Brain microvascular endothelial cell (primary cell): ENCODE measurements at regions not wholly inside any gene's neighbourhood (a gene's known extent, or its start where the extent isn't known, plus 50 kb on each side); places are given as distances from the start of the nearest gene placed in this dataset.

Experiments used
- DNase-seq: peaks from one replicate; pipeline ENCODE4 v3.0.0-alpha.2; 2020
- H3K27ac ChIP-seq: fragments of 250-450 bp; sonication (Bioruptor Pico); 2 replicates; pipeline ENCODE4 v1.5.1; 2020; ENCODE audit warnings: mild to moderate bottlenecking, moderate library complexity
- H3K27me3 ChIP-seq: fragments of 250-450 bp; sonication (Bioruptor Pico); replicated peaks from 2 replicates; pipeline ENCODE4 v1.5.1; 2020; ENCODE audit warnings: mild to moderate bottlenecking
- H3K36me3 ChIP-seq: fragments of 250-450 bp; sonication (Bioruptor Pico); replicated peaks from 2 replicates; pipeline ENCODE4 v1.5.1; 2020; ENCODE audit warnings: mild to moderate bottlenecking
- H3K4me3 ChIP-seq: 2 replicates; pipeline ENCODE4 v1.5.1; 2011; ENCODE audit warnings: low read depth, mild to moderate bottlenecking, control low read depth, low read length, moderate library complexity
- in situ Hi-C: cut with HindIII; loops from 2 replicates; pipeline ENCODE4 v1.10.0; 2017; ENCODE audit warnings: low sequenced_read_pairs, low pct_ligation_motif_present
- TF ChIP-seq, protein P1 (sequence below): IDR thresholded peaks from 2 replicates; pipeline ENCODE4 v1.5.1; 2011; ENCODE audit warnings: low read depth, mild to moderate bottlenecking, moderate library complexity, low read length, control low read depth, inconsistent platforms; ENCODE audit errors: missing control alignments

GRCh38 chr21:35222021-35222420 is 172.9 kb upstream of the RUNX1 start:
- Histone ChIP-seq H3K27ac (no peak overlapping the region), H3K36me3 (no peaks in the 10 kb centered on the region), H3K27me3 (no peaks in the 10 kb centered on the region), H3K4me3 (no peak overlapping the region)
- TF ChIP-seq, protein P1, sequence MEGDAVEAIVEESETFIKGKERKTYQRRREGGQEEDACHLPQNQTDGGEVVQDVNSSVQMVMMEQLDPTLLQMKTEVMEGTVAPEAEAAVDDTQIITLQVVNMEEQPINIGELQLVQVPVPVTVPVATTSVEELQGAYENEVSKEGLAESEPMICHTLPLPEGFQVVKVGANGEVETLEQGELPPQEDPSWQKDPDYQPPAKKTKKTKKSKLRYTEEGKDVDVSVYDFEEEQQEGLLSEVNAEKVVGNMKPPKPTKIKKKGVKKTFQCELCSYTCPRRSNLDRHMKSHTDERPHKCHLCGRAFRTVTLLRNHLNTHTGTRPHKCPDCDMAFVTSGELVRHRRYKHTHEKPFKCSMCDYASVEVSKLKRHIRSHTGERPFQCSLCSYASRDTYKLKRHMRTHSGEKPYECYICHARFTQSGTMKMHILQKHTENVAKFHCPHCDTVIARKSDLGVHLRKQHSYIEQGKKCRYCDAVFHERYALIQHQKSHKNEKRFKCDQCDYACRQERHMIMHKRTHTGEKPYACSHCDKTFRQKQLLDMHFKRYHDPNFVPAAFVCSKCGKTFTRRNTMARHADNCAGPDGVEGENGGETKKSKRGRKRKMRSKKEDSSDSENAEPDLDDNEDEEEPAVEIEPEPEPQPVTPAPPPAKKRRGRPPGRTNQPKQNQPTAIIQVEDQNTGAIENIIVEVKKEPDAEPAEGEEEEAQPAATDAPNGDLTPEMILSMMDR: no peak
- in situ Hi-C loops: no loop called here
- no peak for DNase-seq

DNA sequence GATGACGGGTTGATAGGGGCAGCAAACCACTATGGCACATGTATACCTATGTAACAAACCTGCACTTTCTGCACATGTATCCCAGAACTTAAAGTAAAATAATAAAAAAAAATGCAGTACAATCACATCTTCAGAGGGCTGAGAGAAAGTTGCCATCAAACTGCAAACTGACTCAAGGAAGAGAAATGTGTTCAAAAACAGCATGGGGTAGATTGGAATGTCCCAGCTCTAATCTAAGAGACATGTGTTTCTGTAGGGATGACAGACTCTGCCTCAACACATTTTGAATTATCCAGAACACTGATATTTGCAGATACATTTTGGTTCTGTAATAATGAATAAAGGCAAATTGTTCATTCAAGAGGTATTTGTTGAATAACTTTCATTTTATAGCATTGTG is 171.2 kb upstream of the RUNX1 start:
- peak; percentile 48 for DNase-seq
- TF ChIP-seq, protein P1: no peak
- Histone ChIP-seq H3K27ac (no peak overlapping the region), H3K36me3 (no peaks in the 10 kb centered on the region), H3K4me3 (no peak overlapping the region), H3K27me3 (no peaks in the 10 kb centered on the region)
- in situ Hi-C loops: no loop called here

- H3K27ac ChIP-seq: no peak overlapping the region
- no peaks in the 10 kb centered on the region for H3K36me3 ChIP-seq
- H3K4me3 ChIP-seq: no peak overlapping the region
- TF ChIP-seq, protein P1: no peak
- no peak for DNase-seq
- H3K27me3 ChIP-seq: no peaks in the 10 kb centered on the region
- in situ Hi-C loops: no loop called here
Measured at GRCh38 chr21:35219719-35220118, 170.6 kb upstream of the RUNX1 start.

- H3K27ac ChIP-seq: no peak overlapping the region
- no peak for DNase-seq
- TF ChIP-seq, protein P1: no peak
- in situ Hi-C loops: no loop called here
- H3K27me3 ChIP-seq: no peaks in the 10 kb centered on the region
- H3K4me3 ChIP-seq: no peak overlapping the region
- H3K36me3 ChIP-seq: no peaks in the 10 kb centered on the region
Measured at GRCh38 chr21:35219291-35219690, 170.2 kb upstream of the RUNX1 start.

DNA sequence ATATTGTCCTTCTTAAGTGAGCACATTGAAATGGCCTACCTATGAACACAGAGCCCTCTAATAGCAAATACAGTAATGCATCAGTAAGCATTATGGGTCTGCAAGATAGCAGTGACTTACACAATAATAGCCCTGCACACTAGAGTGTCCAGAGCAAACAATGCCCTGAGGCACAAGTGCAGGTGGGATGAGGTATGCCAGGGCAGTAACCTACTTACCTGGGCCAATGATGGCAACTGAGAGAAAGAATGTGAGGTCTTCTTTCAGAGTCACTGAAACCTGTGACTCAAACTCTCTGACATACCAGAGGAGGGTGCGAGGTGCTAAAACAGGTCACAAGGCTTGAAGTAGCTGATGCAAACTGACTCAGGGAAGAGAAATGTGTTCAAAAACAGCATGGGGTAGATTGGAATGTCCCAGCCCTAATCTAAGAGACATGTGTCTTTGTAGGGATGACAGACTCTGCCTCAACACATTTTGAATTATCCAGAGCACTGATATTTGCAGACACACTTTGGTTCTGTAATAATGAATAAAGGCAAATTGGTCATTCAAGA is 168.5 kb upstream of the RUNX1 start:
- peak; percentile 86 for DNase-seq
- Histone ChIP-seq H3K27me3 (no peaks in the 10 kb centered on the region), H3K36me3 (no peaks in the 10 kb centered on the region), H3K27ac (peak overlapping the region; percentile 50), H3K4me3 (no peak overlapping the region)
- in situ Hi-C loops: no loop called here
- TF ChIP-seq, protein P1: no peak

DNA sequence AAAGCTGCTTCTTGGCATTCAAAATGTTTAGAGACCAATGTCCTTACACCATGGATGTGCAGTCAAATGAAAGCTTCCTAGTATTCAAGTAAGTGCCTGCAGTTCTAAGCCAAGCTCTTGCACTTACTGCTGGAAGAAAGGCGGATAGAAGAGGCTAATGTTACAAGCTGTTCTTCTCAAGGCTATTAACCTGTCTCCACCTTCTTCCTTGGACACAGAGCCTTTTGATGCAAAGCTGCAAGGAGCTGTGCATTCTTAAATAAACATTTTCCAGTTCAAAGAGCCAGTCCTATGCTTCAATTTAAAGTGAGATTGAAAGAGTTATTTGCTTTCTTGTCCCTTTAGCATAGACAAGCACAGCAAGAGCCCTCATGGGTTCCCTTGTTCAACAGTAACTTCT is 167.9 kb upstream of the RUNX1 start:
- no peaks in the 10 kb centered on the region for H3K36me3 ChIP-seq
- no peak overlapping the region for H3K4me3 ChIP-seq
- H3K27me3 ChIP-seq: no peaks in the 10 kb centered on the region
- H3K27ac ChIP-seq: no peak overlapping the region
- TF ChIP-seq, protein P1: no peak
- in situ Hi-C loops: no loop called here
- no peak for DNase-seq
